HG02588 (cell line): ENCODE measurements at regions not wholly inside any gene's neighbourhood (a gene's known extent, or its start where the extent isn't known, plus 50 kb on each side); places are given as distances from the start of the nearest gene placed in this dataset.
"Not testable (repeated sequence)": the region's sequence is repeated elsewhere in the genome, so short reads cannot be mapped to it uniquely, and the experiment has no call there.

Source experiments
- ATAC-seq: cut with Tn5 transposase; IDR thresholded peaks from one replicate; pipeline ENCODE4 v1.9.1; 2021; ENCODE audit warnings: mild to moderate bottlenecking, moderate library complexity; ENCODE audit not compliant: unreplicated experiment

GRCh38 chr17:71052971-71053370 is 883.6 kb downstream of the KCNJ2 start:
- no peak for ATAC-seq

- no peak for ATAC-seq
Measured at GRCh38 chr17:71055128-71055527, 885.8 kb downstream of the KCNJ2 start.

- no peak for ATAC-seq
Measured at GRCh38 chr17:71057448-71057847, 888.1 kb downstream of the KCNJ2 start.

- ATAC-seq = no peak
Measured at GRCh38 chr17:71057938-71058337, 888.6 kb downstream of the KCNJ2 start.

- no peak for ATAC-seq
Measured at GRCh38 chr17:71063127-71063526, 893.8 kb downstream of the KCNJ2 start.

- no peak for ATAC-seq
Measured at GRCh38 chr17:71063559-71063958, 894.2 kb downstream of the KCNJ2 start.

GRCh38 chr17:71067669-71068407 is 898.5 kb downstream of the KCNJ2 start:
- ATAC-seq = no peak

- ATAC-seq = no peak
Measured at GRCh38 chr17:71068408-71068750, 899.0 kb downstream of the KCNJ2 start.

GRCh38 chr17:71071041-71071440 is 901.7 kb downstream of the KCNJ2 start:
- no peak for ATAC-seq

GRCh38 chr17:71071837-71072236 is 902.5 kb downstream of the KCNJ2 start:
- ATAC-seq = no peak

GRCh38 chr17:71080937-71081336 is 911.6 kb downstream of the KCNJ2 start:
- ATAC-seq = no peak

- ATAC-seq = no peak
Measured at GRCh38 chr17:71081666-71082065, 912.3 kb downstream of the KCNJ2 start.

GRCh38 chr17:71084219-71084618 is 914.9 kb downstream of the KCNJ2 start:
- no peak for ATAC-seq

GRCh38 chr17:71084838-71085237 is 915.5 kb downstream of the KCNJ2 start:
- no peak for ATAC-seq

- no peak for ATAC-seq
Measured at GRCh38 chr17:71085238-71086033, 916.1 kb downstream of the KCNJ2 start.

GRCh38 chr17:71089431-71089830 is 920.1 kb downstream of the KCNJ2 start:
- no peak for ATAC-seq

GRCh38 chr17:71098071-71098470 is 928.7 kb downstream of the KCNJ2 start:
- ATAC-seq = no peak

GRCh38 chr17:71099003-71099714 is 929.8 kb downstream of the KCNJ2 start:
- no peak for ATAC-seq

GRCh38 chr17:71102777-71103176 is 933.4 kb downstream of the KCNJ2 start:
- ATAC-seq = no peak

GRCh38 chr17:71104225-71104624 is 934.9 kb downstream of the KCNJ2 start:
- ATAC-seq = no peak

- not testable (repeated sequence) for ATAC-seq
Measured at GRCh38 chr17:71106056-71106455, 936.7 kb downstream of the KCNJ2 start.

GRCh38 chr17:71107136-71107535 is 937.8 kb downstream of the KCNJ2 start:
- ATAC-seq = no peak
